ENCODE measurements at regions not wholly inside any gene's neighbourhood (a gene's known extent, or its start where the extent isn't known, plus 50 kb on each side); places are given as distances from the start of the nearest gene placed in this dataset.

- no peak for TF ChIP-seq CTCF (IDR thresholded peaks at IDR 0.05; ENCODE audit: low read depth, low read length, missing input control)
- no peak for TF ChIP-seq TAF1 (conservative IDR thresholded peaks at IDR 0.05)
- TF ChIP-seq, protein P1, sequence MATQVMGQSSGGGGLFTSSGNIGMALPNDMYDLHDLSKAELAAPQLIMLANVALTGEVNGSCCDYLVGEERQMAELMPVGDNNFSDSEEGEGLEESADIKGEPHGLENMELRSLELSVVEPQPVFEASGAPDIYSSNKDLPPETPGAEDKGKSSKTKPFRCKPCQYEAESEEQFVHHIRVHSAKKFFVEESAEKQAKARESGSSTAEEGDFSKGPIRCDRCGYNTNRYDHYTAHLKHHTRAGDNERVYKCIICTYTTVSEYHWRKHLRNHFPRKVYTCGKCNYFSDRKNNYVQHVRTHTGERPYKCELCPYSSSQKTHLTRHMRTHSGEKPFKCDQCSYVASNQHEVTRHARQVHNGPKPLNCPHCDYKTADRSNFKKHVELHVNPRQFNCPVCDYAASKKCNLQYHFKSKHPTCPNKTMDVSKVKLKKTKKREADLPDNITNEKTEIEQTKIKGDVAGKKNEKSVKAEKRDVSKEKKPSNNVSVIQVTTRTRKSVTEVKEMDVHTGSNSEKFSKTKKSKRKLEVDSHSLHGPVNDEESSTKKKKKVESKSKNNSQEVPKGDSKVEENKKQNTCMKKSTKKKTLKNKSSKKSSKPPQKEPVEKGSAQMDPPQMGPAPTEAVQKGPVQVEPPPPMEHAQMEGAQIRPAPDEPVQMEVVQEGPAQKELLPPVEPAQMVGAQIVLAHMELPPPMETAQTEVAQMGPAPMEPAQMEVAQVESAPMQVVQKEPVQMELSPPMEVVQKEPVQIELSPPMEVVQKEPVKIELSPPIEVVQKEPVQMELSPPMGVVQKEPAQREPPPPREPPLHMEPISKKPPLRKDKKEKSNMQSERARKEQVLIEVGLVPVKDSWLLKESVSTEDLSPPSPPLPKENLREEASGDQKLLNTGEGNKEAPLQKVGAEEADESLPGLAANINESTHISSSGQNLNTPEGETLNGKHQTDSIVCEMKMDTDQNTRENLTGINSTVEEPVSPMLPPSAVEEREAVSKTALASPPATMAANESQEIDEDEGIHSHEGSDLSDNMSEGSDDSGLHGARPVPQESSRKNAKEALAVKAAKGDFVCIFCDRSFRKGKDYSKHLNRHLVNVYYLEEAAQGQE (IDR thresholded peaks at IDR 0.05), result no peak
- no peak for TF ChIP-seq YY1 (IDR thresholded peaks at IDR 0.05)
- TF ChIP-seq MAX (IDR thresholded peaks at IDR 0.05), result no peak
- TF ChIP-seq ATF3 (IDR thresholded peaks at IDR 0.05), result no peak
- TF ChIP-seq, protein P2, sequence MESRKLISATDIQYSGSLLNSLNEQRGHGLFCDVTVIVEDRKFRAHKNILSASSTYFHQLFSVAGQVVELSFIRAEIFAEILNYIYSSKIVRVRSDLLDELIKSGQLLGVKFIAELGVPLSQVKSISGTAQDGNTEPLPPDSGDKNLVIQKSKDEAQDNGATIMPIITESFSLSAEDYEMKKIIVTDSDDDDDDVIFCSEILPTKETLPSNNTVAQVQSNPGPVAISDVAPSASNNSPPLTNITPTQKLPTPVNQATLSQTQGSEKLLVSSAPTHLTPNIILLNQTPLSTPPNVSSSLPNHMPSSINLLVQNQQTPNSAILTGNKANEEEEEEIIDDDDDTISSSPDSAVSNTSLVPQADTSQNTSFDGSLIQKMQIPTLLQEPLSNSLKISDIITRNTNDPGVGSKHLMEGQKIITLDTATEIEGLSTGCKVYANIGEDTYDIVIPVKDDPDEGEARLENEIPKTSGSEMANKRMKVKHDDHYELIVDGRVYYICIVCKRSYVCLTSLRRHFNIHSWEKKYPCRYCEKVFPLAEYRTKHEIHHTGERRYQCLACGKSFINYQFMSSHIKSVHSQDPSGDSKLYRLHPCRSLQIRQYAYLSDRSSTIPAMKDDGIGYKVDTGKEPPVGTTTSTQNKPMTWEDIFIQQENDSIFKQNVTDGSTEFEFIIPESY (IDR thresholded peaks at IDR 0.05), result no peak
- no peak for TF ChIP-seq RAD21 (IDR thresholded peaks at IDR 0.05)
- TF ChIP-seq SP1 (IDR thresholded peaks at IDR 0.05), result no peak
Observed at GRCh38 chr1:34358636-34359035, 181.9 kb downstream of the C1orf94 start.

All from liver (tissue), 3 donors.